AG04450 (cell line): ENCODE measurements at regions not wholly inside any gene's neighbourhood (a gene's known extent, or its start where the extent isn't known, plus 50 kb on each side); places are given as distances from the start of the nearest gene placed in this dataset.
"Not testable (repeated sequence)": the region's sequence is repeated elsewhere in the genome, so short reads cannot be mapped to it uniquely, and the experiment has no call there.

Experiments used
- CTCF ChIA-PET: fragments of 300-600, 350-600 bp; formaldehyde crosslinking; extraction: SDS; loops from one replicate; lab custom pipeline; 2022; ENCODE audit warnings: antibody characterized with exemption, inconsistent platforms; lab: Charles Lee
- POLR2A ChIA-PET: fragments of 350-600 bp; formaldehyde crosslinking; extraction: SDS; loops from one replicate; lab custom pipeline; 2021; ENCODE audit warnings: antibody characterized with exemption, inconsistent platforms; lab: Yijun Ruan, JAX
- DNase-seq: peaks from one replicate; pipeline ENCODE4 v3.0.0-alpha.2; 2011; ENCODE audit warnings: low read depth, low spot score
- H3K27ac ChIP-seq: one replicate; pipeline ENCODE4 v1.5.1; 2012; ENCODE audit warnings: low read depth, low read length, control low read depth
- H3K27me3 ChIP-seq: one replicate; pipeline ENCODE4 v1.6.0; 2012; ENCODE audit warnings: low read length; ENCODE audit not compliant: control insufficient read depth, insufficient read depth
- H3K4me3 ChIP-seq: 2 replicates; pipeline ENCODE4 v1.5.1; 2011; ENCODE audit warnings: mild to moderate bottlenecking, low read depth, low read length, control low read depth
- H3K9me3 ChIP-seq: 2 replicates; pipeline ENCODE4 v1.5.1; 2012; ENCODE audit warnings: low read length; ENCODE audit not compliant: control insufficient read depth, insufficient read depth
- CTCF ChIP-seq: IDR thresholded peaks from 2 replicates; pipeline ENCODE4 v1.5.1; 2011; ENCODE audit warnings: low read depth, low read length, control low read depth, inconsistent platforms

GRCh38 chr22:33142282-33143055, 84.3 kb upstream of the SYN3 start:
- TF ChIP-seq CTCF = no peak
- Histone ChIP-seq H3K27ac (no peak overlapping the region), H3K4me3 (no peak overlapping the region), H3K9me3 (no peaks in the 10 kb centered on the region; the same call in 1 of the 2 replicates), H3K27me3 (no peaks in the 10 kb centered on the region)
- CTCF ChIA-PET = no interaction called here
- POLR2A ChIA-PET = no interaction called here
- DNase-seq = no peak

- Histone ChIP-seq H3K27me3 (no peaks in the 10 kb centered on the region), H3K9me3 (no peaks in the 10 kb centered on the region; the same call in 1 of the 2 replicates), H3K27ac (no peak overlapping the region), H3K4me3 (no peak overlapping the region)
- POLR2A ChIA-PET = no interaction called here
- no peak for TF ChIP-seq CTCF
- DNase-seq = no peak
- CTCF ChIA-PET = no interaction called here
These were observed 81.8 kb upstream of the SYN3 start for GRCh38 chr22:33139937-33140336.

- CTCF ChIA-PET, H3K4me3 ChIP-seq, H3K27ac ChIP-seq, DNase-seq, POLR2A ChIA-PET, H3K27me3 ChIP-seq, H3K9me3 ChIP-seq: not testable (repeated sequence)
These were observed 80.2 kb upstream of the SYN3 start for GRCh38 chr22:33138333-33138732.

- Histone ChIP-seq H3K27me3 (no peaks in the 10 kb centered on the region), H3K27ac (no peak overlapping the region), H3K9me3 (peaks cover 7% of the 10 kb centered on the region; the same call in 1 of the 2 replicates), H3K4me3 (no peak overlapping the region)
- CTCF ChIA-PET = no interaction called here
- POLR2A ChIA-PET = no interaction called here
- no peak for TF ChIP-seq CTCF
- DNase-seq = no peak
These were observed 72.3 kb upstream of the SYN3 start for GRCh38 chr22:33130473-33130872.

- no peaks in the 10 kb centered on the region for H3K27me3 ChIP-seq
These were observed 71.4 kb upstream of the SYN3 start for GRCh38 chr22:33129621-33130020.

More at GRCh38 chr22:33129621-33130020, 71.4 kb upstream of the SYN3 start:
- ChIA-PET POLR2A (no interaction called here), CTCF (no interaction called here)
- Histone ChIP-seq H3K4me3 (no peak overlapping the region), H3K9me3 (peaks cover 7% of the 10 kb centered on the region; the same call in 1 of the 2 replicates), H3K27ac (no peak overlapping the region)
- no peak for DNase-seq
- no peak for TF ChIP-seq CTCF
